ENCODE measurements at regions not wholly inside any gene's neighbourhood (a gene's known extent, or its start where the extent isn't known, plus 50 kb on each side); places are given as distances from the start of the nearest gene placed in this dataset.
"Not testable (repeated sequence)": the region's sequence is repeated elsewhere in the genome, so short reads cannot be mapped to it uniquely, and the experiment has no call there.

GRCh38 chr2:87456477-87457128, 291.3 kb upstream of the PLGLB2 start:
- WGBS, 4 donors: 0 to 40% (median 31%) methylated on average over 1 to 11 of the region's 17 CpGs
- peak in 1 of 2 donors; percentile 41 for TF ChIP-seq POLR2A (IDR thresholded peaks at IDR 0.05)
- H3K9me3 ChIP-seq (replicated peaks in 1 of 3); H3K4me1 ChIP-seq (replicated peaks in 1 of 2); intact Hi-C loops (cut with DNase I); H3K27me3 ChIP-seq; H3K36me3 ChIP-seq (replicated peaks in 1 of 2): not testable (repeated sequence)
- Histone ChIP-seq H3K4me3 (peak overlapping the region in 1 of 4 donors; percentile 50), H3K27ac (peak overlapping the region in 2 of 5 donors; percentile 47 to 87)
- DNase-seq: peak in 1 of 7 donors; percentile 20

GRCh38 chr2:87457129-87457499, 290.8 kb upstream of the PLGLB2 start:
- H3K27ac ChIP-seq: not testable (repeated sequence)

GRCh38 chr2:87458938-87459337, 288.9 kb upstream of the PLGLB2 start:
- H3K36me3 ChIP-seq (replicated peaks in 1 of 2); H3K4me1 ChIP-seq (replicated peaks in 1 of 2); H3K9me3 ChIP-seq (replicated peaks in 1 of 3); H3K4me3 ChIP-seq; H3K27me3 ChIP-seq; DNase-seq; intact Hi-C loops (cut with DNase I): not testable (repeated sequence)
- peak overlapping the region in 1 of 5 donors; percentile 73 for H3K27ac ChIP-seq
- no CpG with 5 or more reads among the region's 3 CpGs for WGBS, 4 donors

More at GRCh38 chr2:87457129-87457499, 290.8 kb upstream of the PLGLB2 start:
- intact Hi-C loops (cut with DNase I); H3K9me3 ChIP-seq (replicated peaks in 1 of 3); H3K36me3 ChIP-seq (replicated peaks in 1 of 2); DNase-seq; H3K4me1 ChIP-seq (replicated peaks in 1 of 2); H3K27me3 ChIP-seq; H3K4me3 ChIP-seq: not testable (repeated sequence)
- 36 to 96% methylated on average over 3 of the region's 8 CpGs; no CpG with 5 or more reads in 2 of the 4 donors for WGBS, 4 donors

- H3K4me1 ChIP-seq (replicated peaks in 1 of 2); intact Hi-C loops (cut with DNase I); H3K36me3 ChIP-seq (replicated peaks in 1 of 2); H3K4me3 ChIP-seq; H3K27me3 ChIP-seq; H3K9me3 ChIP-seq (replicated peaks in 1 of 3); DNase-seq: not testable (repeated sequence)
- 56 to 60% (median 56%) methylated on average over 1 of the region's 2 CpGs for WGBS, 4 donors
- peak overlapping the region in 1 of 5 donors; percentile 20 for H3K27ac ChIP-seq
Measured at GRCh38 chr2:87460104-87460503, 287.8 kb upstream of the PLGLB2 start.

- H3K27me3 ChIP-seq; DNase-seq; H3K4me3 ChIP-seq; H3K36me3 ChIP-seq (replicated peaks in 1 of 2); intact Hi-C loops (cut with DNase I); H3K9me3 ChIP-seq (replicated peaks in 1 of 3); H3K4me1 ChIP-seq (replicated peaks in 1 of 2): not testable (repeated sequence)
- H3K27ac ChIP-seq: peak overlapping the region in 1 of 5 donors; percentile 20
- WGBS, 4 donors: no CpG with 5 or more reads among the region's 1 CpG
Measured at GRCh38 chr2:87460662-87461061, 287.2 kb upstream of the PLGLB2 start.

GRCh38 chr2:87461671-87462070, 286.2 kb upstream of the PLGLB2 start:
- H3K4me3 ChIP-seq; intact Hi-C loops (cut with DNase I); H3K9me3 ChIP-seq (replicated peaks in 1 of 3); DNase-seq; H3K27me3 ChIP-seq; H3K36me3 ChIP-seq (replicated peaks in 1 of 2); H3K27ac ChIP-seq; H3K4me1 ChIP-seq (replicated peaks in 1 of 2): not testable (repeated sequence)
- WGBS, 4 donors: 79 to 97% (median 95%) methylated on average over 3 to 4 of the region's 4 CpGs

GRCh38 chr2:87464219-87464618, 283.7 kb upstream of the PLGLB2 start:
- H3K36me3 ChIP-seq (replicated peaks in 1 of 2); intact Hi-C loops (cut with DNase I); H3K4me1 ChIP-seq (replicated peaks in 1 of 2); H3K27ac ChIP-seq; H3K27me3 ChIP-seq; H3K4me3 ChIP-seq; H3K9me3 ChIP-seq (replicated peaks in 1 of 3): not testable (repeated sequence)
- DNase-seq: peak in 3 of 7 donors; percentile 13 to 42 (median 38)
- WGBS, 4 donors: 32 to 83% (median 61%) methylated on average over 2 of the region's 2 CpGs; no CpG with 5 or more reads in 1 of the 4 donors

- H3K4me3 ChIP-seq; H3K27me3 ChIP-seq; H3K9me3 ChIP-seq (replicated peaks in 1 of 3); H3K4me1 ChIP-seq (replicated peaks in 1 of 2); intact Hi-C loops (cut with DNase I); H3K27ac ChIP-seq; H3K36me3 ChIP-seq (replicated peaks in 1 of 2): not testable (repeated sequence)
- 30 to 50% (median 40%) methylated on average over 1 to 2 of the region's 3 CpGs; no CpG with 5 or more reads in 1 of the 4 donors for WGBS, 4 donors
- DNase-seq: peak in 2 of 7 donors; percentile 10 to 57
Measured at GRCh38 chr2:87465730-87466129, 282.2 kb upstream of the PLGLB2 start.

DNA sequence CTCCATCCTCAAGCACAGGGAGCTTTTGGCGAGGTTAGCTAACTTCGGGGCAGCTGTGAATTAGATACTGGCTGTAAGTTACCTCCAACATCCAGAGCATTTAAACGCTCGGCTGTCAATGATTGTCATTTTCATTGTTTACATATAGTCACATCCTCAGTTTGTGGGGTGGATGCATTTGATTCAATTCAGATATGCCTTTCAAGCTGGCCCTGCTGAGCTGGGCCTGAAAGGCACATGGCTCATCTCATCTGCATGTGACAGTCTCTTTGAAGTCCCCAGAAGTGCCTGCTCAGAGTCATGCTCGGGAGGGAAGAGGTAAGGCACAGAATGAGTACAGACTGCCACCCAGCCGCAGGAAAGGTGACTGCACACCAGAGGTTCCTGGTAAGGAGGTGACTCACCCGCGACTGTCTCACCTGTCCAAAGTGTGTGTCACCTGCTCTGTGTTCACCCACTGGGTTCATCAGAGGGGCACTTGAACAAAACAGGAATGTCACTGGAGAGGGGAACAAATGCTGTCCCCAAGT, 281.2 kb upstream of the PLGLB2 start:
- H3K4me3 ChIP-seq; H3K9me3 ChIP-seq (replicated peaks in 1 of 3); H3K4me1 ChIP-seq (replicated peaks in 1 of 2); H3K36me3 ChIP-seq (replicated peaks in 1 of 2); H3K27ac ChIP-seq; H3K27me3 ChIP-seq; intact Hi-C loops (cut with DNase I): not testable (repeated sequence)
- 80 to 94% (median 89%) methylated on average over 4 to 7 of the region's 8 CpGs for WGBS, 4 donors
- peak in 4 of 7 donors; percentile 35 to 69 (median 49) for DNase-seq

DNA sequence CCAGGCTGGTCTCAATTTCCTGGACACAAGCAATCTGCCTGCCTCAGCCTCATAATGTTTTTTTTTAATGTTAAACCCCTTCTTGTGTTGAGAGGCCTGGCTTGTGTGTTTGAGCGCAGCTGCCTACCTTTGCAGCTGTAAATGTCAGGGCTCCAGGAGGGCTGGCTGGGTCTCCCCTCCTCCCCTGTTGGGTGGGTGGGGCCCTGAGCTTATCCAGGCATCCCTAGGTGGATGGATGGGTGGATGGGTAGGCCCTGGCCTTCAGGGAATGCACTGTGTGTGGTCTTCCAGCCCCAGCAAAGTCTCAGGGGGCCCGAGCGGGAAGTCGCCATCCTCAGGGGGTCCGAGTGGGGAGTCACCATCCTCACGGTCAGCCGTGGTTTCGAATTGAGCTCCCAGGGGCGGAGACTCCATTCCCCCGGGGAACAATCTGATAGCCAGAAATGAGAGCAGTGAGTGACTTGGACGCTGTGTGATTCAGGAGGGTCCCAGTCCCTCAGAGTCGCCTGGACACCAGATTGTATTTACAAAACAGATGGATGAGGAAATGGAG, 279.4 kb upstream of the PLGLB2 start:
- intact Hi-C loops (cut with DNase I); H3K27me3 ChIP-seq; H3K27ac ChIP-seq; H3K4me1 ChIP-seq (replicated peaks in 1 of 2); DNase-seq; H3K9me3 ChIP-seq (replicated peaks in 1 of 3); H3K4me3 ChIP-seq; H3K36me3 ChIP-seq (replicated peaks in 1 of 2): not testable (repeated sequence)
- 59 to 90% (median 82%) methylated on average over 3 to 11 of the region's 12 CpGs for WGBS, 4 donors
